Spleen (tissue), 11 donors: ENCODE measurements at regions not wholly inside any gene's neighbourhood (a gene's known extent, or its start where the extent isn't known, plus 50 kb on each side); places are given as distances from the start of the nearest gene placed in this dataset.

Experiments used
- DNase-seq: peaks from one replicate; pipeline ENCODE4 v3.0.0-alpha.2; 2020
- H3K27ac ChIP-seq, 8 donors: fragments of 200-600 bp; sonication (generic) in 7 of 8; 1 replicate in 4 of 8; 2 replicates in 4 of 8; pipeline versions ENCODE4 v1.5.0 to v1.8.0; 2016 to 2021; ENCODE audit warnings: inconsistent platforms in 4 of 8, mild to moderate bottlenecking in 4 of 8, moderate library complexity in 1 of 8
- H3K27me3 ChIP-seq, 7 donors: fragments of 200-600 bp; sonication (generic) in 6 of 7; replicated peaks in 1 of 7; 1 replicate in 4 of 7; 2 replicates in 3 of 7; pipeline versions ENCODE4 v1.5.0 to v1.8.0; 2016 to 2021; ENCODE audit warnings: inconsistent platforms in 3 of 7, mild to moderate bottlenecking in 1 of 7
- H3K36me3 ChIP-seq, 6 donors: fragments of 200-600 bp; sonication (generic) in 5 of 6; 1 replicate in 4 of 6; 2 replicates in 2 of 6; pipeline versions ENCODE4 v1.5.0 to v1.8.0; 2016 to 2021; ENCODE audit warnings: inconsistent platforms in 2 of 6
- H3K4me1 ChIP-seq, 6 donors: fragments of 200-600 bp; sonication (generic) in 5 of 6; 1 replicate in 3 of 6; 2 replicates in 3 of 6; pipeline versions ENCODE4 v1.5.0 to v1.8.0; 2016 to 2021; ENCODE audit warnings: inconsistent platforms in 3 of 6
- H3K4me3 ChIP-seq, 8 donors: fragments of 200-600 bp; sonication (generic) in 7 of 8; 1 replicate in 4 of 8; 2 replicates in 4 of 8; pipeline versions ENCODE4 v1.5.0 to v1.8.0; 2016 to 2021; ENCODE audit warnings: inconsistent platforms in 4 of 8, mild to moderate bottlenecking in 4 of 8, moderate library complexity in 2 of 8
- H3K9me3 ChIP-seq, 8 donors: fragments of 200-600 bp; sonication (generic) in 7 of 8; 1 replicate in 4 of 8; 2 replicates in 4 of 8; pipeline versions ENCODE4 v1.5.0 to v1.8.0; 2016 to 2021; ENCODE audit warnings: inconsistent platforms in 4 of 8
- POLR2A ChIP-seq, 3 donors: fragments of 450-650 bp; IDR thresholded peaks; one replicate each; pipeline ENCODE4 v1.5.1; 2017; ENCODE audit warnings: antibody characterized with exemption in 3 of 3, mild to moderate bottlenecking in 1 of 3
- POLR2AphosphoS5 ChIP-seq, 3 donors: sonication (generic); formaldehyde crosslinking; IDR thresholded peaks; one replicate each; pipeline ENCODE4 v1.5.1; 2017; ENCODE audit warnings: antibody characterized with exemption in 3 of 3
- WGBS, 5 donors: extraction: QIAGEN DNeasy Blood & Tissue Kit in 3 of 5; methylation state at CpG; one replicate each; pipeline versions ENCODE4 v1.1.5 to v1.1.7; 2013 to 2018; 5-methylcytosine and 5-hydroxymethylcytosine counted together
- intact Hi-C: fragments of 100-400 bp; cut with DNase I; formaldehyde crosslinking; loops from one replicate; pipeline ENCODE4 v1.15.0; 2023; ENCODE audit warnings: low total_unique reads
- TF ChIP-seq, protein P1 (sequence below), 11 experiments: fragments of 200-600 bp in 7 of 11; fragments of 450-650 bp in 4 of 11; sonication (generic) in 4 of 11; IDR thresholded peaks in 8 of 11; conservative IDR thresholded peaks in 3 of 11; 1 replicate in 7 of 11; 2 replicates in 4 of 11; pipeline versions ENCODE4 v1.4.0 to v1.8.0; 2016 to 2021; ENCODE audit warnings: antibody characterized with exemption in 11 of 11, inconsistent platforms in 4 of 11, mild to moderate bottlenecking in 1 of 11
- donor health status: healthy with polysubstance abuse.
- donor health status: DM: no; HTN: no; CAD: no; lungs with moderate emphysema.
- donor health status: DM: no; HTN: no; CAD: no.
- donor health status: Bipolar disorder and iron deficiency.
- donor health status: healthy.
- donor health status: DM: no; HTN: no; CAD: no.
- donor health status: DM: yes; HTN: yes; CAD: no.

DNA sequence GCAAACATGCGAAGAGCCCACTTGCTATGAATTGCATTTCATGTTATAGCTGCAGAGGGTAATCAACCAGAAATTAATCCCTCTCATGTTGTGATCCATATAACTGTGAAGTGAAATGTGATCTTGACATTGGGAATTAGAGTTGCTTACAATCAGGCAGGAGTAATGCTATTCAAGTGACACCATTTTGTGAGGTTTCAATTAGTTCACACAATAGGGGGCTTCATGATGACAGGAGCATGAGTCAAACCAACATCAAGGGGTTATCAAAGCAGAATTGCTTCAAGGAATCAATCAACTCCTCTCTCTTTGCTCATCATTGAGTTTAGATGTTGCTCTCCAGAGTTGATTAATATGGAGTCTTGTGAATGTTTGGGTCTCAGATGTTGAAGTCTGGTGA, 1585.2 kb upstream of the TENM4 start:
- intact Hi-C loops: no loop called here
- H3K4me1 ChIP-seq: no peaks in the 10 kb centered on the region
- H3K27ac ChIP-seq: no peak overlapping the region
- H3K9me3 ChIP-seq: peaks cover 0 to 8% (median 0%) of the 10 kb centered on the region in 8 donors
- TF ChIP-seq POLR2A (IDR thresholded peaks at IDR 0.05) (no peak), POLR2AphosphoS5 (IDR thresholded peaks at IDR 0.05) (no peak)
- TF ChIP-seq, protein P1, sequence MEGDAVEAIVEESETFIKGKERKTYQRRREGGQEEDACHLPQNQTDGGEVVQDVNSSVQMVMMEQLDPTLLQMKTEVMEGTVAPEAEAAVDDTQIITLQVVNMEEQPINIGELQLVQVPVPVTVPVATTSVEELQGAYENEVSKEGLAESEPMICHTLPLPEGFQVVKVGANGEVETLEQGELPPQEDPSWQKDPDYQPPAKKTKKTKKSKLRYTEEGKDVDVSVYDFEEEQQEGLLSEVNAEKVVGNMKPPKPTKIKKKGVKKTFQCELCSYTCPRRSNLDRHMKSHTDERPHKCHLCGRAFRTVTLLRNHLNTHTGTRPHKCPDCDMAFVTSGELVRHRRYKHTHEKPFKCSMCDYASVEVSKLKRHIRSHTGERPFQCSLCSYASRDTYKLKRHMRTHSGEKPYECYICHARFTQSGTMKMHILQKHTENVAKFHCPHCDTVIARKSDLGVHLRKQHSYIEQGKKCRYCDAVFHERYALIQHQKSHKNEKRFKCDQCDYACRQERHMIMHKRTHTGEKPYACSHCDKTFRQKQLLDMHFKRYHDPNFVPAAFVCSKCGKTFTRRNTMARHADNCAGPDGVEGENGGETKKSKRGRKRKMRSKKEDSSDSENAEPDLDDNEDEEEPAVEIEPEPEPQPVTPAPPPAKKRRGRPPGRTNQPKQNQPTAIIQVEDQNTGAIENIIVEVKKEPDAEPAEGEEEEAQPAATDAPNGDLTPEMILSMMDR (IDR thresholded peaks at IDR 0.05 in 8 of 11, conservative IDR thresholded peaks at IDR 0.05 in 3 of 11): no peak
- DNase-seq: no peak
- H3K4me3 ChIP-seq: no peak overlapping the region
- no peaks in the 10 kb centered on the region for H3K27me3 ChIP-seq
- no peaks in the 10 kb centered on the region for H3K36me3 ChIP-seq
- 90 to 97% (median 92%) methylated on average over 1 of the region's 1 CpG for WGBS, 5 donors

DNA sequence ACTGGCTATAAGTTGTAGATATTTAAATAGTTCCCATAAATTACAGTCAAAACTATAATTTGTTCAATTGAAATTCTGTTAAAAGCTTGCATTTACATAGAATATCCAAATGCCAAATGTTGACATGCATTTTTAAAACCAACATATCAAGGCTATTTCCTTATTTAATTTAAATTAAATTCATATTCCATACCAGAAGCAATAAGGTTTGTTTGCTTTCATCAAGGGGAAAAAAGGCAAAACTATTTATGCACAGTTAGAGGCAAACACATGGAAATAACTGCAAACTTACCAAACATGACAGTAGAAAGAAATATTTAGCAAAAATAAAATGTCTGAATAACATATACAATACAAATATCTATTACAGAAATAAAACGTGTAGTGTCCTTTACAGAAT, 1581.2 kb upstream of the TENM4 start:
- H3K4me3 ChIP-seq: no peak overlapping the region
- no peaks in the 10 kb centered on the region for H3K4me1 ChIP-seq
- TF ChIP-seq, protein P1 (IDR thresholded peaks at IDR 0.05 in 8 of 11, conservative IDR thresholded peaks at IDR 0.05 in 3 of 11): no peak
- no peak for TF ChIP-seq POLR2AphosphoS5 (IDR thresholded peaks at IDR 0.05)
- TF ChIP-seq POLR2A (IDR thresholded peaks at IDR 0.05): no peak
- intact Hi-C loops: no loop called here
- no peaks in the 10 kb centered on the region for H3K27me3 ChIP-seq
- DNase-seq: no peak
- WGBS, 5 donors: 67 to 84% (median 70%) methylated on average over 1 of the region's 1 CpG
- peaks cover 0 to 8% (median 0%) of the 10 kb centered on the region in 8 donors for H3K9me3 ChIP-seq
- H3K36me3 ChIP-seq: no peaks in the 10 kb centered on the region
- no peak overlapping the region for H3K27ac ChIP-seq

DNA sequence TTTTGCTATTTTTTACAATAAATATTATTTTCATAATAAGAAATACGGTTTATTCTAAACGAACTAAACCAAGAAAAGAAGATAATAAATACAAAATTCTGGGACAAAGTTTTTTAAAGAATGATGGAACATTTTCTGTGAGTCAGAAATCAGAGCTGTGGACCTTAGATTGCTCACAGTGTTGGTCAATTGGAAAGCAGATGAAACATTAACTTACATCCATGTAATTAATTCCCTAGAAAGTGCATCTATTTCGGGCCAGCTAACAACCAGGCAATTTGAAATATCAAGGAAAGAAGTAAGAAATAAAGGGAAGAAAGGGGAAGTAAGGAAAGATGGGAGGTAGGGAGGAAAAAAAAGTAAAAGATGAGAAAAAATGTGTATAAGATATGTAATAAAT, 1569.8 kb upstream of the TENM4 start:
- Histone ChIP-seq H3K4me3 (no peak overlapping the region), H3K27ac (no peak overlapping the region), H3K36me3 (no peaks in the 10 kb centered on the region), H3K9me3 (peaks cover 0 to 12% (median 8%) of the 10 kb centered on the region in 8 donors), H3K27me3 (no peaks in the 10 kb centered on the region), H3K4me1 (no peaks in the 10 kb centered on the region)
- TF ChIP-seq POLR2AphosphoS5 (IDR thresholded peaks at IDR 0.05): no peak
- TF ChIP-seq, protein P1 (IDR thresholded peaks at IDR 0.05 in 8 of 11, conservative IDR thresholded peaks at IDR 0.05 in 3 of 11): no peak
- no peak for TF ChIP-seq POLR2A (IDR thresholded peaks at IDR 0.05)
- DNase-seq: no peak
- 45 to 59% (median 55%) methylated on average over 3 of the region's 3 CpGs for WGBS, 5 donors
- intact Hi-C loops: no loop called here

DNA sequence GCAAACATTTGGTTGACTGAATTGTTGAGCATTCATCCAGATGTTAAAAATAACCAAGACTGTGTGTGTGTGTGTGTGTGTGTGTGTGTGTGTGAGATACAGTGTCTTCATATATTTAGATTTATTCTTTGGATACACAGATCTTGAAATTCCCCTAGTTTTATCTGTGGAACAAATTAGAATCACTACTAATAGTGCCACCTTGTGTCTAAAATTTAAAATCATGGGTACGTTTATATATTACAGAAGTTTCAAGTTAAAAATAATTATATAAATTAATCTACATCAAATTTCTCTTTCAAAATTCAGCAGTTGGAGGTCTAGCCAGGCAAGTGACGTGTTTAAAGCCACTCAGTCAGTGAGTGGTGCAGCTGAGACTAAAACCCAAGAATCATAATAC, 1566.2 kb upstream of the TENM4 start:
- TF ChIP-seq POLR2A (IDR thresholded peaks at IDR 0.05) (no peak), POLR2AphosphoS5 (IDR thresholded peaks at IDR 0.05) (no peak)
- TF ChIP-seq, protein P1 (IDR thresholded peaks at IDR 0.05 in 8 of 11, conservative IDR thresholded peaks at IDR 0.05 in 3 of 11): no peak
- 12 to 23% (median 20%) methylated on average over 2 of the region's 2 CpGs for WGBS, 5 donors
- no peak overlapping the region for H3K27ac ChIP-seq

More for the DNA sequence above, 1566.2 kb upstream of the TENM4 start:
- no peak for DNase-seq
- Histone ChIP-seq H3K27me3 (no peaks in the 10 kb centered on the region), H3K4me1 (no peaks in the 10 kb centered on the region), H3K36me3 (no peaks in the 10 kb centered on the region), H3K9me3 (peaks cover 0 to 9% (median 3%) of the 10 kb centered on the region in 8 donors), H3K4me3 (no peak overlapping the region)
- intact Hi-C loops: no loop called here
